WTC11 (cell line): ENCODE measurements at regions not wholly inside any gene's neighbourhood (a gene's known extent, or its start where the extent isn't known, plus 50 kb on each side); places are given as distances from the start of the nearest gene placed in this dataset.

Source experiments
- CBFB ChIP-seq: sonication (generic); formaldehyde crosslinking; IDR thresholded peaks from 2 replicates; pipeline ENCODE4 v1.8.1; 2022; ENCODE audit warnings: mild to moderate bottlenecking, low read depth, missing genetic modification reagents
- E2F5 ChIP-seq: sonication (generic); formaldehyde crosslinking; IDR thresholded peaks from 2 replicates; pipeline ENCODE4 v1.8.1; 2022; ENCODE audit warnings: mild to moderate bottlenecking, moderate library complexity, missing genetic modification reagents
- ETV6 ChIP-seq: sonication (generic); formaldehyde crosslinking; IDR thresholded peaks from 2 replicates; pipeline ENCODE4 v1.8.1; 2022; ENCODE audit warnings: mild to moderate bottlenecking, missing genetic modification reagents
- FOXK1 ChIP-seq: sonication (generic); formaldehyde crosslinking; IDR thresholded peaks from 2 replicates; pipeline ENCODE4 v1.8.0; 2022; ENCODE audit warnings: mild to moderate bottlenecking, moderate library complexity, missing genetic modification reagents
- HMGXB4 ChIP-seq: sonication (generic); formaldehyde crosslinking; IDR thresholded peaks from 2 replicates; pipeline ENCODE4 v1.8.1; 2023; ENCODE audit warnings: mild to moderate bottlenecking, moderate library complexity, missing genetic modification reagents
- MAX ChIP-seq: sonication (generic); formaldehyde crosslinking; IDR thresholded peaks from 2 replicates; pipeline ENCODE4 v1.8.0; 2022; ENCODE audit warnings: mild to moderate bottlenecking, missing genetic modification reagents
- NFE2L1 ChIP-seq: sonication (generic); formaldehyde crosslinking; IDR thresholded peaks from 2 replicates; pipeline ENCODE4 v1.8.1; 2023; ENCODE audit warnings: missing genetic modification reagents
- PRDM15 ChIP-seq: sonication (generic); formaldehyde crosslinking; IDR thresholded peaks from 2 replicates; pipeline ENCODE4 v1.8.0; 2022; ENCODE audit warnings: missing genetic modification reagents
- PREB ChIP-seq: sonication (generic); formaldehyde crosslinking; IDR thresholded peaks from 2 replicates; pipeline ENCODE4 v1.8.1; 2022; ENCODE audit warnings: mild to moderate bottlenecking, missing genetic modification reagents, moderate library complexity, borderline replicate concordance
- TF ChIP-seq, protein P1 (sequence below): fragments of 200-600 bp; IDR thresholded peaks from 2 replicates; pipeline ENCODE4 v1.8.0; 2022; ENCODE audit warnings: antibody characterized with exemption
- TF ChIP-seq, protein P2 (sequence below): sonication (generic); formaldehyde crosslinking; IDR thresholded peaks from 2 replicates; pipeline ENCODE4 v1.8.1; 2023; ENCODE audit warnings: mild to moderate bottlenecking, missing genetic modification reagents, moderate library complexity
- TF ChIP-seq, protein P3 (sequence below): sonication (generic); formaldehyde crosslinking; IDR thresholded peaks from 2 replicates; pipeline ENCODE4 v1.8.1; 2022; ENCODE audit warnings: low read depth, mild to moderate bottlenecking, moderate library complexity, missing genetic modification reagents, borderline replicate concordance

GRCh38 chr14:40317690-40318089, 885.5 kb upstream of the FBXO33 start:
- TF ChIP-seq MAX (CRISPR knock-in tag) (no peak), E2F5 (CRISPR knock-in tag) (no peak), HMGXB4 (no peak), CBFB (CRISPR knock-in tag) (no peak), FOXK1 (CRISPR knock-in tag) (no peak), PREB (CRISPR knock-in tag) (no peak), PRDM15 (CRISPR knock-in tag) (no peak), ETV6 (CRISPR knock-in tag) (no peak), NFE2L1 (CRISPR knock-in tag) (no peak)
- TF ChIP-seq, protein P1, sequence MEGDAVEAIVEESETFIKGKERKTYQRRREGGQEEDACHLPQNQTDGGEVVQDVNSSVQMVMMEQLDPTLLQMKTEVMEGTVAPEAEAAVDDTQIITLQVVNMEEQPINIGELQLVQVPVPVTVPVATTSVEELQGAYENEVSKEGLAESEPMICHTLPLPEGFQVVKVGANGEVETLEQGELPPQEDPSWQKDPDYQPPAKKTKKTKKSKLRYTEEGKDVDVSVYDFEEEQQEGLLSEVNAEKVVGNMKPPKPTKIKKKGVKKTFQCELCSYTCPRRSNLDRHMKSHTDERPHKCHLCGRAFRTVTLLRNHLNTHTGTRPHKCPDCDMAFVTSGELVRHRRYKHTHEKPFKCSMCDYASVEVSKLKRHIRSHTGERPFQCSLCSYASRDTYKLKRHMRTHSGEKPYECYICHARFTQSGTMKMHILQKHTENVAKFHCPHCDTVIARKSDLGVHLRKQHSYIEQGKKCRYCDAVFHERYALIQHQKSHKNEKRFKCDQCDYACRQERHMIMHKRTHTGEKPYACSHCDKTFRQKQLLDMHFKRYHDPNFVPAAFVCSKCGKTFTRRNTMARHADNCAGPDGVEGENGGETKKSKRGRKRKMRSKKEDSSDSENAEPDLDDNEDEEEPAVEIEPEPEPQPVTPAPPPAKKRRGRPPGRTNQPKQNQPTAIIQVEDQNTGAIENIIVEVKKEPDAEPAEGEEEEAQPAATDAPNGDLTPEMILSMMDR = no peak
- TF ChIP-seq, protein P2, sequence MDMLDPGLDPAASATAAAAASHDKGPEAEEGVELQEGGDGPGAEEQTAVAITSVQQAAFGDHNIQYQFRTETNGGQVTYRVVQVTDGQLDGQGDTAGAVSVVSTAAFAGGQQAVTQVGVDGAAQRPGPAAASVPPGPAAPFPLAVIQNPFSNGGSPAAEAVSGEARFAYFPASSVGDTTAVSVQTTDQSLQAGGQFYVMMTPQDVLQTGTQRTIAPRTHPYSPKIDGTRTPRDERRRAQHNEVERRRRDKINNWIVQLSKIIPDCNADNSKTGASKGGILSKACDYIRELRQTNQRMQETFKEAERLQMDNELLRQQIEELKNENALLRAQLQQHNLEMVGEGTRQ (CRISPR knock-in tag) = no peak
- TF ChIP-seq, protein P3, sequence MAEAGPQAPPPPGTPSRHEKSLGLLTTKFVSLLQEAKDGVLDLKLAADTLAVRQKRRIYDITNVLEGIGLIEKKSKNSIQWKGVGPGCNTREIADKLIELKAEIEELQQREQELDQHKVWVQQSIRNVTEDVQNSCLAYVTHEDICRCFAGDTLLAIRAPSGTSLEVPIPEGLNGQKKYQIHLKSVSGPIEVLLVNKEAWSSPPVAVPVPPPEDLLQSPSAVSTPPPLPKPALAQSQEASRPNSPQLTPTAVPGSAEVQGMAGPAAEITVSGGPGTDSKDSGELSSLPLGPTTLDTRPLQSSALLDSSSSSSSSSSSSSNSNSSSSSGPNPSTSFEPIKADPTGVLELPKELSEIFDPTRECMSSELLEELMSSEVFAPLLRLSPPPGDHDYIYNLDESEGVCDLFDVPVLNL (CRISPR knock-in tag) = no peak
